Activated gamma-delta T cell treated with anti-CD3 and anti-CD28 coated beads, Interleukin-2, amount 50 U/mL, for 16 hours (primary cell): ENCODE measurements at regions not wholly inside any gene's neighbourhood (a gene's known extent, or its start where the extent isn't known, plus 50 kb on each side); places are given as distances from the start of the nearest gene placed in this dataset.

Source experiments
- DNase-seq: peaks from one replicate; pipeline ENCODE4 v3.0.0-alpha.2; 2020; ENCODE audit warnings: low read depth

DNA sequence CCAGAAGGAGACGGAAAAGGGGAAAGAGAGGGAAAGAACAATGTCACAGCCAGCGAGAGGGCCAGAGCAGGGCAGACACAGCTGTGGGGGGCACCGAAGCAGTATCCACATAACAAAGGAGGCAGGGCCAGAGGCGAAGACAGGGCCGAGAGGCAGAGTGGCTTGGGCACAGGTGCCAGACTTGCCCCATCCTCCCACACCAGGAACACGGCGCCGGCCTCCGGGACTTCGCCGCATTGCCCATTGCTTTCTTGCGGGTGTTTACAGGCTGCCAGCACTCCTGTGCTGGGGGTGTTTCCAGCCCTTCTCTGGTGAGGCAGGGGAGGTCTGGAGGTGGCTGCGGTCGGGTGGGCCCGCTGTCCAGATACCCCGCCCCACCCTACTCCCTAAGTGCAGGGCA, 78.0 kb downstream of the ENGASE start:
- DNase-seq: no peak

DNA sequence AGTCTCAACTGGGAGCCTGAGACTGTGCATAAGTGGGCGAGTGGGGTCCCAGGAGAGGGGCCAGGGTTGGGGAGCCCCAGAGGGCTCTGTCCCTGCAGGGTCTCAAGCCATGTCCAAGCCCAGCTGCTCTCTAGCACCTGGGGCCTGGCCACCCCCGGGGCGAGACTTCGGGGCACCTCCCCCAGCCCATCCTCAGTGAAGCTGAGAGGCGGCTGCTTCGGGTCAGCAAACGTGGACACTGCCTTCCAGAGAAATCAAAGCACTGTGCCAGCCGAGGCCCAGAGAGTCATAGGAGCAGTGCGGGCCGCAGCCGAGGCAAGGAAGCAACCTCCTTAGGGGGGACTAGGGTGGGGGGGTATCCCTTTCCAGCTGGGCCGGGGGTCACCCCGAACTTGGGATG, 77.5 kb downstream of the ENGASE start:
- no peak for DNase-seq

DNA sequence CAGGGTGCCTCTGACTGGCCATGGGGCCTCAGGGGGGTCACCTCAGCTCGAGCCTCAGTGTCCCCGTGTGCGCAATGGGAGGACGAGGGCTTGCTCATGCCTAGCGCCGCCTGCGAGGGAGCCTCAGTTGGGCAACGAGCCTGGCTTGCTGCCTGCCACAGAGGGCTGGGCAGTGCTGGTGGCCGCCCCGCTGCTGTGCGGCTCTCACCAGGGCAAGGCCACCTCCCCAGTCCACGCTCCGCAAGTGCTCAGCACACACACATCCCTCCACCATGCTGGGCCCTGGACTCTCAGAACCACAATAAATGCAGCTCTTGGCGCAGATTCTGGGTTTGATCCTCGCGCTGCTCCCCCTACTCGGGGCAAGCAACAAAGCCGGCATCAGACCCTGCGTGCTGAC, 76.2 kb downstream of the ENGASE start:
- DNase-seq: no peak

DNA sequence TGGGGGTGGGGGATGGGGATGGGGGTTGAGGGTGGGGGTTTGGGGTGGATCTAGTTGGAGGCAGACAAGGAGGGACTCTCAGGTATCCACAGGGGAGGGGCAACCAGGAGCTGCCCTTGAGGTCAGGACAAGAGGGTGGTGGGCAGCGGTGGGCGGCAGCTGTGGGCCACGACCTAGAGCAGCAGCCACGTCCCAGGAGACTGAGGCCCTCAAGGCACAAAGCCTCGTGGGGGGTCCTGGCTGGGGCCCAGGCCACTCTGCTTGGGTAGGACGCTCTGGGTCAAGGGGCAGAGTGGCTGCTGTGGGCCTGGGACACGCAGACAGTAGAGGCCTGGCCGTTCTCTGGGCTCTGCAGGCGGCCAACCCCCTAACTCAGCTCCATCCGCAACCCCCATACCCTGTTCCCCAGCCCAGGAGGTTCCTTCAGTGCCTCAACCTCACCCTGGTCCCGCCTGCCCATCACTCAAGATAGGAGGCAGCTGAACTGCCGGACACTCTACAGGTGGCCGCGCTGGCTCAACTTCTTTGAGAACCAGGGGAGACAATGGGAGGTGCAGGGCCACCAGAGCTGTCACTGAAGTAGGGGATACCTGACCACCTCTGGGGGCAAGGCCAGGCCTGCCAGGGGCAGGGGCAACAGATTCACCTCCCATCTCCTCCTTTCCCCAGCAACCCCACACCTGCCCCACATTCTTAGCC, 75.6 kb downstream of the ENGASE start:
- no peak for DNase-seq

DNA sequence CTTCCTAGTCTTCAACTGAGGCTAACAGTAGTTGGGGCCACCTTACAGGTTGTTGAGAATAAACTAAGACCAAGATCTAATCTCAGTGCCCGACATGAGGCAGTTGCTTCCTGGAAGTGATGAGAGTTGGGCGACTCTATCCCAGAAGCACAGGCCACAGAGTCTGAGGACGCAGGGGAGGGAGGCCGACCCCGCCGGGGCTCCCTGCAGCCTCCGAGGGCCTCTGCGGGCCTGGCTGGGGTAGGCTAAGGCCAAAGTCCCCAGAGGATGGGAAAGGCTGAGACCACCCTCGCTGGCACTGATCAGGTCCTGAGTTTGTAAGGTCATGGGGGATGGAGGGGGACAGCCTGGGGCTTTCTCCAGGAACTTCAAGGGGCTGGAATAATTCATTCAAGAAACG, 74.0 kb downstream of the ENGASE start:
- no peak for DNase-seq

DNA sequence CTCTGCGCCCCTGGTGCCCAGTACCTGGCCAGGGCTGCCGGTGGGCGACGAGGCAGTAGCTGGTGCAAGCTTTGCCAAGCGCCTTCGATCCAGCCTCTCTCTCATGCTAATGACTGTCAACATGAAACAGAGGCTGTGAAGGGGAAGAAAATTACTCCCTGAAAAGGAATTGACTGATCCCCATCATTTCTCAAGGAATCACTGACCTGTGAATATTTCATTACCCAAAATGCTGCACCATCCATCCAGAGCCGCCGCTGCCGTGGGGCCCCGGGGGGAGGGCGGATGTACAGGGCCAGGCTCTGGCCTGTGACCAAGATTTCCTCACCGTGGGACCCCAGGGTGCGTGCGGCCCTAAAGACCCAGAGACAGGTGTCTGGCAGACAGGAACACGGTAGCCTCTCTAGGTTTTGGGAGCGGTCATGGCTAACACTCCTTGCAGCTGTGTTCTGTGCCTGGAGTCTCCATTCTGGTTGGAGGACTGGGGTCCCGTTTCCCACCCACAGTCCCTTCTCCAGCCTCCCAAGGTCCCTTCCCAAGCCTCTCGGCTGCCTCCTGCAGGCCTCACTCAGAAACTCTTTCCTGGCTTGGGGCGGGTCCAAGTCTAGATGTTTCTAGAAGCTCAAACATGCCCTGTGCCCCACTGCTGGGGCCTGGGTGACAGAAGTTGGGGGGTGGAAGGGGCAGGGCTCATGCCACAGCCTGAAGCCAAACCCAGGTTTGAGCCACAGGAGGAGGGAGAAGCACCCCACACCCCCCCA, 73.3 kb downstream of the ENGASE start:
- no peak for DNase-seq

DNA sequence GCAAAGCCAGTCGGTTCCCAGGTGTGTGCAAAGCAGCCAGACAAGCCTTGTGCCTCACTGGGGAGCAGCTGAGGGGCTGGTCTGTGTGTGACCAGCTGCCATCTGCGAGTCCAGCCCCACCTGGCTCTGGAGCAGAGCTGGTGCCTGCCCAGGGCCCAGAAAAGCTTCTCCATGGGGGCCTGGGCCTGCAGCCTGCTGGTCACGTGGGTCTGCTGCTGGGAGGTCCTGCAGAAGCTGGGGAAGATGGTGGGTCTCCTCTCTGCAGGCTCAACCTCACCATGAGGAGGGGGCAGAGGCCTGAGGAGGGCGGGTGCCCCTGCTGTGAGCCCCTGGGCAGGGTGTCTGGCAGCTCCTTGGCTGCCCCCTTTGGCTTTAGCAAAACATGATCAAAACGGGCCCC, 71.9 kb downstream of the ENGASE start:
- no peak for DNase-seq

DNA sequence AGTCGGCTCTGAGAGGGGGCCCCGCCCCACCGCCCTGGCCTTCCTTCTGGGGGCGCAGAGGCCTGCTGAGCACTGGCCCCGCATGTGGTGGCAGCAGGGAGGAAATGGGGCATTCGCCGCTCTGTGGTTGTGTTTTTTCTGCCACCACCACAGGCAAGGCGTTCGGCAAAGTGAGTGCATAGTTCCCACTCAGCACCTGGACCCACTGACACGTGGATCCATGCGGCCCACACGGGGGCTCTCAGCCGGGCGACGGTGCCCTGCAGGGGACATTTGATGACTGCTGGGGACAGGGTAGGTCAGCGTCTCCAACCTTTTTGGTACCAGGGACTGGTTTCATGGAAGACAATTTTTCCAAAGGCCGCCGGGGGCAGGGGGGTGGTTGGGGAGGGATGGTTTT, 70.9 kb downstream of the ENGASE start:
- DNase-seq: no peak

DNA sequence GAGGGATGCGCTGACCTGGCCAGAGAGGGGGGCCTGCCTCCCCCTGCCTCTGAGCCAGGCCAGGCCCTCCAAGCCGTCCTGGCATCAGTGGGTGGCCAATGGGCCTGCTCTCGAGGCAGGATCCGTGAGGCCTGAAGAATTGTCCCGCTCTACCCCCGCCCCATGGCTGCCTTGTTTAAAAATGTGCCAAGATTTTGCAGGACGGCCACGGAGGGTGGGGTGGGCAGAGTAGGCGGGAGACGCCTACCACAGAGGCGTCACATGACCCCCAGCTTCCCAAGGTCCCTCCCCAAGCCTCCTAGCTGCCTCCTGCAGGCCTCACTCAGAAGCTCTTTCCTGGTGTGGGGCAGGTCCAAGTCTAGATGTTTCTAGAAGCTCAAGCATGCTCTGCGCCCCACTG, 69.5 kb downstream of the ENGASE start:
- no peak for DNase-seq

DNA sequence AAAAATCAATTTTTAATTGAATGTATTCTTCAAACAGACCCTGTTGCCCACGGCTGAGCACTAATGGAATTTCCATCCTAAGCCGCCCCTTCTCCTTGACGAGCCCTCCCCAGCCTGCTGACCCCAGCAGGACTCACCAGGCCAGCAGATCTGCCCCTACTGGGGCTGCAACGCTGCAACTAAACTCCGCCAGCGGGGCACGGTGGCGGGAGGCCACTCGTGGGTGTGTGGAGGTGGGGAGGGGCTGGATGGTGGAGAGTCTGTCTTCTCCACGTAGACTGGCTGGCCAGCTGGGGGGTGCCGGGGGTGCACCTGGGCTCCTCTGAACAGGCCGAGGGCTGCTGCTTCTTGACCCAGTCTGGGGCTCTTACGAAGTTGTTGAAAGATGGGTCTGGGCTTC, 67.8 kb downstream of the ENGASE start:
- no peak for DNase-seq

DNA sequence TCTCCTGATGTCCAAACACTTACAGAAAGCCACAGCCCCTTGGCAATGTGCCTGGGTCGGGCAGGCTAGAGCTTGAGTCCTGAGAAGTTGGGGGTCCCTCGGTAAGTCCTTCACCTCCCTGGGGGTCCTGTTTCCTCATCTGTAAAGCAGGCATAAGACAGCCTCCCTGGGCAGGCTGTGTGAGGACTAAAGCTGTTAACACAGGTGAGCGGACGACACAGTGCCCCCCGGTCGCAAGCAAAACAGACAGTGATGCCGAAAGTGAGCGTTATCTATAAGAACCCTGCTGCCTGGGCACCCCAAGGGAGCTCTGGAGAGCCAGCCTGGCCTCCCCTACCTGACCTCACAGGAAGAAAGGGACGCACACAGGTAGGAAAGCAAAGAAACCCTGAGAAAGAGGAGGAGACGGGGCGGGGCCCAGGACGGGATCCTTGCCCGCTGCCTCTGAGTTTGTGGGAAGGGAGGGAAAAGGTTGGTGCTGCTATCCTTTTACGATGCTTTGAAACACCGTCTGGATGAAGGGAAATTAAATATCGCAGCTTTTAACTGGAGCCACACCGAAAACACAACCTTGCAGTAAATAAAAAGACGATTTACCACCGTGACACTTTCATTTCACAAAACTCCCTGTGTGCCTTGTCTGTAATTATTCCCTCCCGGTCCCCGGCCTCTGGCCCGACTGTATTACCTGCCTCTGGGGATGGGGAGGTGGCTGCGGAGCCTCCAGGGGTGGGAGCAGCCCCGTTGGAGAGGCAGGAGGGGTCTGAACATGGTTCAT, 67.1 kb downstream of the ENGASE start:
- no peak for DNase-seq

DNA sequence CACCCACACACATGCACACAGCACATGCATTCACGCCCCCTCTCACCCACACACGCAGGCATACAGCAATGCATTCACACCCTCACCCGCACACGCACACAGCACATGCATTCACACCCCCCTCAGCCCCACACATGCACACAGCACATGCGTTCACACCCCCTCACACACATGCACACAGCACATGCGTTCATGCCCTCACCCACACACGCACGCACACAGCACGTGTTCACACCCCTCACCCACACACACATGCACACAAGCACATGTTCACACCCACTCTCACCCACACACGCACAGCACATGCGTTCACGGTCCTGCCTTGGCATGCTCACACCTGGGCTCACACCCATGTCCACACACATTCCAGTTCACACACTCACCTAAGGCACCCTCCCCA, 64.2 kb downstream of the ENGASE start:
- DNase-seq: no peak

DNA sequence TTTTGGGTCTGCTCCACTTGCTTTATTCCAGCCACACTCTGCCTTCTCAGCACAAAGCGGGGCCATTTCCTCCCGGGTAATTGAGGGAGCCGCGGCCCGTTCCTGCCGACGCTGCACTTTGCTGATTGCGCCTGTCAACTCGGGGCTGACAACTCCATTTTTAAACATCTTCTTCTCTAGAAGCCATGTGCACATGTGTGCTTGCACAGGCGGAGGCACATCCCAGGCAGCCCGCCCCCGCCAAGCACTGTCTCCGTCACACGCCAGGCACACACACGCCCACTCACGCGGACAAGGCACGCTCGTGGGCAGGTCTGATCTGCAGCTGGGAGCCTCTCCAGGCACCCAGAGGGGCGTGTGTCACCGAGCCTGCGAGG, 63.2 kb downstream of the ENGASE start:
- DNase-seq: no peak

DNA sequence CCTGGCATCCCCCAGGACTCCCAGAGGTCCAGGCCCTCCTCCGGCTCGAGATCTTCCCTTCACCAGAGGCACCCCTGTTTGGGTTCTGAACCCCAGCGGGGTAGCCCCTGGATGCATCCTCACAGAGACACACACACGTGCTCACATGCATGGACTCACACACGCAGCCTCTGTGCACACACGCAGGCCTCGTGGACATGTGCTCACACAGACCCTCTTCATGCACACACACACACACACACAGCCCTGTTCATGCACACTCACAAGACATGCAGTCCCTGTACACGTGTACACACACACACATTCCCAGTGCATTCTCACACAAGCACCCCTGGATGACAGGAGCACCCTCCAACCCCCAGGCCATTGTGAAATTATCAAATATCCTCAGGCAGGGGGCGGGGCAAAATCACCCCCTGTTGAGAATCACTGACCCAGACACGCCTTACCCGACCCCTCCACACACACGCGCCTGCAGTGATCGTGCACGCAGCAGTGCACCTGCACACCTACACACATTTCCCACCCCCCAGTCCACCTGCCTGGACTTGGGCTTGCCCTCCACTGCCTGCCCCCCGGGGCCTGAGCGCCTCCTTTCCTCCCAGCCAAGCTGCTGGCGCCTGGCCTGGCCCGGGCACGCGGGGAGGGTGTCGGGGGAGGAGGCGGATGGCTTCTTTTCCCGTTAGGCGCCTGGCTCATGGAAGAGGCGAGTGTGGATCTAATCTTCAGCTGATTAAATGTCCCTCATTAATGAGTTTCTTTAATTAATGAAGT, 62.6 kb downstream of the ENGASE start:
- no peak for DNase-seq

DNA sequence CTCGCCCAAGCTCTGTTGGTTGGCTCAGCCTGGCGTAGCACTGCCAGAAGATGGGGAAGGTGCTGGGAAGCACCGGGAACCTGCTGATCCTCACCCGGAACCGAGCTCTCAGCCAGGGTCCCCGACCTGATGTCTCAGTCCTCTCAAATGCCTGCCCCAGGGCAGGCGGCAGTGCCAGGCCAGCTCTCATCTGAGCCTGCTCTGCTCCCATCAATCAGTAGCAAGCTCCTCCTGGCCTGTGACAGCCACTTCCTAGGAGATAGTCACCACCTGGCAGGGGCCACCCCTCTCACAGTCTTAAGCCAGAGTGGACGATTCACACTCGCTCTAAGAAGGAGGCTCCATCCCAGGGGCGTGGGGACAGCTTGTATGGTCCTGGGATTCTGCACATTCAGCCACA, 62.0 kb downstream of the ENGASE start:
- no peak for DNase-seq
